GM13976 (cell line): ENCODE measurements at regions not wholly inside any gene's neighbourhood (a gene's known extent, or its start where the extent isn't known, plus 50 kb on each side); places are given as distances from the start of the nearest gene placed in this dataset.

Source experiments
- DNase-seq: peaks from one replicate; pipeline ENCODE4 v3.0.0; 2012; ENCODE audit warnings: low spot score
- in situ Hi-C: fragments of 300-500 bp; cut with MboI; formaldehyde crosslinking; loops from one replicate; pipeline ENCODE4 v1.12.0; 2022; ENCODE audit warnings: low sequenced_read_pairs, mixed read lengths, inconsistent platforms; ENCODE audit not compliant: unreplicated experiment
- TF ChIP-seq, protein P1 (sequence below): IDR thresholded peaks from 2 replicates; pipeline ENCODE4 v1.5.1; 2012; ENCODE audit warnings: borderline replicate concordance, mild to moderate bottlenecking; ENCODE audit not compliant: insufficient read depth; ENCODE audit errors: extremely low read depth, missing control alignments, control extremely low read depth

DNA sequence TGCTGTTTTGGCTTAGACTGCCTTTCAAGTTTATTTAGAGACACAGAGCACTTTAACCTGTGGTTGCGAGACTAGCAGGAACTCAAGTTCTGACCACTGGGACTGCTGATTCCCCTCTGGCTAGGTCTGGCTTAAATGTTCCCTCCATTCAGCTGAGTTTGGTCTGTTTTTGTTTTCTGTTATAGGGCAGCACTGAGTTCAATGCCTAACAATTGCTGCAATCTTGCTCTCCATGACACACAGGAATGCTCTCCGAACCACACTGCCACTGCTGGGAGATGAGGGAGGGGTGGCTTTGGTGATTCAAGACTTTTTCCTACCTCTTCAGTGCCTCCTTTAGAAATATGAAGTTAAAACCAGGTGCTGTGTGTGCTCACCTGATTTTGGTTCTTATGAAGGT, 106.3 kb upstream of the EOLA2 start:
- TF ChIP-seq, protein P1, sequence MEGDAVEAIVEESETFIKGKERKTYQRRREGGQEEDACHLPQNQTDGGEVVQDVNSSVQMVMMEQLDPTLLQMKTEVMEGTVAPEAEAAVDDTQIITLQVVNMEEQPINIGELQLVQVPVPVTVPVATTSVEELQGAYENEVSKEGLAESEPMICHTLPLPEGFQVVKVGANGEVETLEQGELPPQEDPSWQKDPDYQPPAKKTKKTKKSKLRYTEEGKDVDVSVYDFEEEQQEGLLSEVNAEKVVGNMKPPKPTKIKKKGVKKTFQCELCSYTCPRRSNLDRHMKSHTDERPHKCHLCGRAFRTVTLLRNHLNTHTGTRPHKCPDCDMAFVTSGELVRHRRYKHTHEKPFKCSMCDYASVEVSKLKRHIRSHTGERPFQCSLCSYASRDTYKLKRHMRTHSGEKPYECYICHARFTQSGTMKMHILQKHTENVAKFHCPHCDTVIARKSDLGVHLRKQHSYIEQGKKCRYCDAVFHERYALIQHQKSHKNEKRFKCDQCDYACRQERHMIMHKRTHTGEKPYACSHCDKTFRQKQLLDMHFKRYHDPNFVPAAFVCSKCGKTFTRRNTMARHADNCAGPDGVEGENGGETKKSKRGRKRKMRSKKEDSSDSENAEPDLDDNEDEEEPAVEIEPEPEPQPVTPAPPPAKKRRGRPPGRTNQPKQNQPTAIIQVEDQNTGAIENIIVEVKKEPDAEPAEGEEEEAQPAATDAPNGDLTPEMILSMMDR: no peak
- in situ Hi-C loops: no loop called here
- DNase-seq: no peak

DNA sequence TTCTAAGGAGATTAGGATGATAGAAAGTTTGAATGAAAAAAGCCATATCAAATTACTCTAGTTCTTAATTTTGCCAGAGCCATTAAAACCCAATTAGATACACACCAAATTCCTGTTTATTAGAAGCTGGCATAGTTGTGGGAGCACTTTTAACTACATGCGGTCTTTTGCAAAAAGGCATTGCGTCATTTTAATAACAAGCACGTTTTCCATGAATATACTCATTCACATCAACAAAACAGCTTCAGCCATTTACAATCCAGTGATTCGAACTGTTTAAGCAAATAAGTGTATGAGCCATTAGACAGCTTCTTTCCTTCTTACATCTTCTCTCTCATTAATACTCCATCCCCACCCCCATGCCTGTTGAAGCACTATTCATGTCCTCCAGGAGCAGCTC, 109.5 kb upstream of the EOLA2 start:
- in situ Hi-C loops: no loop called here
- TF ChIP-seq, protein P1: no peak
- no peak for DNase-seq

DNA sequence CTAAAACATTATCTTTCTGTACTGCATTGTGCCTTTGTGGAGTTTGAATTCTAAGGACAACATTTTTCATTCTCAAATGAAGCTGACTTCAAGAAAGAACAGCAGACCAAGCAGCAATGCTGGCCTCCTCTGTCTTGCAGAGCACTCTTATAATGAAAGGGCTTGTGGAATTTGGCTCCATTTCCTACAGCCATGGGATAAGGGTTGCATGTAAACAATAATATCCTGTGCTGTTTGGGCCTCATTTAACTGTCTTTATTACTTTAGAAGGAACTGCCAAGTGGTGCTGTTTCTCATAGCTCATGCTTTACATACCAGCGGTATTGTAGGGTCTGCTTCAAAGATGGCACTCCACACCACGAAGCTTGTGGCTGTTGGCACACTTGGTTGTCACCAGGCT, 111.4 kb upstream of the EOLA2 start:
- in situ Hi-C loops: no loop called here
- DNase-seq: no peak

DNA sequence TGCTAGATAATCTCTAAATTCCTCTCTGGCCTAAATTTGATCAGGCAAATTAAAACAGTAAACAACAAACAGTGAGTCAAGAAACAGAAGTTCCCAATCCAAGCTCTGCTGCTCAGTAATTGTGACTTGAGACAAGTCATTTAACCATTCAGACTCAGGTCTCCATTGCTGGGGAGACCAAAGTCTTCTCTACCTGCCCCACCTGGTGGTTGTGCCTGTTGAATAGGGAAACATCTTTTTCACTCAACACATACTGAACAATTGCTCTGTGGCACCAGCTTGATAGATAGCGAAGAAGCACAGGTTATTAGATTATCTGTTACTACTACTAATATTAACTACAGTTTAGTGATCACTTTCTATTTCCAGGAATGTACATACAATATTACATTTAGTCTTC, 112.1 kb upstream of the EOLA2 start:
- peak; percentile 9 for DNase-seq
- in situ Hi-C loops: no loop called here
- TF ChIP-seq, protein P1: no peak

More for the DNA sequence above, 111.4 kb upstream of the EOLA2 start:
- TF ChIP-seq, protein P1: no peak

DNA sequence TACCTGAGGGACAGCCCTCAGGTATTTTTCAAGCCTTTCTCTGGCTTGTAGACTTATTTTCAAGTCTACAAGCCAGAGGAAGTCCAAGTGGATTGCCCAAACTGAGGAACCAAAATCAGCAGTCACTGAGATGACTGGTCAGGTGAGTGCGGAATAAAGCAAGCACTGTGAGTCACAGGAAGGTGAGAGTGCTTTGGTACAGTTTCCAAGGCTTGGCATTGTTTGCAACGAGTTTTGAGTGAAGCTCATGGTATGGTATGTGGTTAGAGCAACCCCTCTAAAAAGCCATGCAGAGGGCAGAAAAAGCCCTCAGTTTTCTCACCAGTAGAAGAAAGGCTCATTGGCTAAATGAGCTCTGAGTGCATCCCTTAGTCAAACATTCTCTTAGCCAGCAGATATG, 112.8 kb upstream of the EOLA2 start:
- no peak for DNase-seq
- TF ChIP-seq, protein P1: no peak
- in situ Hi-C loops: no loop called here

DNA sequence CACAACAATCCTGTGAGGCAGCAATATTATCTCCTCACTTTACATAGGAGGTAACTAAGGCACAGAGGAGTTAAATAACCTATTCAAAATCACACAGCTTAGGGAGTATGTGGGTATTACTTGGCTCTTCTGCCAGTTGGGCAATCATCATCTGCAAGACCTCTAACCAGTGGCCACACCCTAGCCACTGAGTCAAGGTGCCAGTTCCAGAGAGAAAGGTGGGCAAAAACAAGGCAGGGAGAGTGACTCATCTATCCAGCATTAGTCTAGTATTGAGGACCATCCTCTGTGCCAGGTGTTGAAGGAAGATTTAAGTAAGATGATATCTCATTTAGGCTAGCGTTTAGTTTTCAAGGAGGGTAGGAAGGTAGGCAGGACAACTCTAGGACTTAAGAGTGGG, 113.9 kb upstream of the EOLA2 start:
- no peak for DNase-seq
- TF ChIP-seq, protein P1: no peak

DNA sequence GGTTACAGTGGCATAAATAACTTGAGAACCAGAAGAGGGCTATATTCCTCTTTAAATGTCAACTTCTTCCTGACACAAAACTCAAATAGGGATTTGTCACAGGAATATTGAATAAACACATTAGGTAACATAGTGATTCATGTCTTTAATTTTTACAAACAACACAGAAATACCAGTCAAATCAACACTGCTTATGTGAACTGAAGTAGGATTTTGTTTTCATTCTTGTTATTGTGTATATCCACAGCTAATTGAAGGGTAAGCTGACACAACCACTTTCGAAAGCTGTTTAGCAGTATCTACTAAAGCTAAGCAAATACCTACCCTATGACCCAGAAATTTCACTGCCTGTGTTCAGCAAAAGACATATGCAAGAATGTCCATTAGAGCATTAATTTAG, 120.4 kb upstream of the EOLA2 start:
- no peak for DNase-seq
- in situ Hi-C loops: no loop called here
- TF ChIP-seq, protein P1: no peak

More for the DNA sequence above, 113.9 kb upstream of the EOLA2 start:
- in situ Hi-C loops: no loop called here
